ENCODE measurements at regions not wholly inside any gene's neighbourhood (a gene's known extent, or its start where the extent isn't known, plus 50 kb on each side); places are given as distances from the start of the nearest gene placed in this dataset.
"Not testable (repeated sequence)": the region's sequence is repeated elsewhere in the genome, so short reads cannot be mapped to it uniquely, and the experiment has no call there.

GRCh38 chr6:27539551-27539950 lies 66.6 kb upstream of the ZNF184 start:
- WGBS, 2 donors (ENCODE audit: low coverage in 1 of 2), result 65 to 85% methylated on average over 2 to 13 of the region's 13 CpGs
- ATAC-seq, result no peak

GRCh38 chr6:27532820-27533538 lies 60.1 kb upstream of the ZNF184 start:
- Histone ChIP-seq H3K9me3 (peaks cover 0 to 4% (median 0%) of the 10 kb centered on the region in 3 donors), H3K4me1 (no peaks in the 10 kb centered on the region), H3K36me3 (no peaks in the 10 kb centered on the region), H3K27me3 (peaks cover 75% of the 10 kb centered on the region), H3K27ac (no peak overlapping the region), H3K4me3 (no peak overlapping the region)
- ATAC-seq, result no peak
- no peak for TF ChIP-seq EP300 (IDR thresholded peaks at IDR 0.05)
- no peak for TF ChIP-seq POLR2A (IDR thresholded peaks at IDR 0.05)
- TF ChIP-seq POLR2AphosphoS5 (IDR thresholded peaks at IDR 0.05), result no peak
- no peak for TF ChIP-seq CTCF (IDR thresholded peaks at IDR 0.05)
- WGBS, 2 donors (ENCODE audit: low coverage in 1 of 2), result 36 to 55% methylated on average over 5 to 7 of the region's 7 CpGs

More at GRCh38 chr6:27539551-27539950, 66.6 kb upstream of the ZNF184 start:
- peaks cover 0 to 10% (median 0%) of the 10 kb centered on the region in 3 donors for H3K9me3 ChIP-seq
- peaks cover 0 to 7% (median 0%) of the 10 kb centered on the region in 3 donors for H3K4me1 ChIP-seq
- no peak overlapping the region for H3K4me3 ChIP-seq
- no peak overlapping the region for H3K27ac ChIP-seq
- H3K36me3 ChIP-seq, result no peaks in the 10 kb centered on the region
- H3K27me3 ChIP-seq, result peaks cover 99% of the 10 kb centered on the region
- TF ChIP-seq POLR2AphosphoS5 (IDR thresholded peaks at IDR 0.05) (no peak), EP300 (IDR thresholded peaks at IDR 0.05) (no peak), POLR2A (IDR thresholded peaks at IDR 0.05) (no peak), CTCF (IDR thresholded peaks at IDR 0.05) (no peak)

- no peak overlapping the region for H3K4me3 ChIP-seq
- no peak for ATAC-seq
- peaks cover 0 to 4% (median 0%) of the 10 kb centered on the region in 3 donors for H3K9me3 ChIP-seq
- TF ChIP-seq CTCF (IDR thresholded peaks at IDR 0.05) (no peak), EP300 (IDR thresholded peaks at IDR 0.05) (no peak), POLR2AphosphoS5 (IDR thresholded peaks at IDR 0.05) (no peak), POLR2A (IDR thresholded peaks at IDR 0.05) (no peak)
- H3K27me3 ChIP-seq, result peaks cover 72% of the 10 kb centered on the region
- H3K27ac ChIP-seq, result no peak overlapping the region
- no peaks in the 10 kb centered on the region for H3K4me1 ChIP-seq
- no peaks in the 10 kb centered on the region for H3K36me3 ChIP-seq
- 78 to 82% methylated on average over 12 to 15 of the region's 17 CpGs for whole genome bisulfite sequencing, 2 donors (ENCODE audit: low coverage in 1 of 2)
Observed at GRCh38 chr6:27531772-27532459, 59.0 kb upstream of the ZNF184 start.

- not testable (repeated sequence) for H3K4me1 ChIP-seq, ATAC-seq, H3K4me3 ChIP-seq, H3K27ac ChIP-seq, H3K9me3 ChIP-seq, H3K36me3 ChIP-seq
- peaks cover 60% of the 10 kb centered on the region for H3K27me3 ChIP-seq
- no CpG with 5 or more reads among the region's 24 CpGs for WGBS, 2 donors (ENCODE audit: low coverage in 1 of 2)
Observed at GRCh38 chr6:27529796-27530195, 56.9 kb upstream of the ZNF184 start.

- peaks cover 56% of the 10 kb centered on the region for H3K27me3 ChIP-seq
- H3K36me3 ChIP-seq, result no peaks in the 10 kb centered on the region
- no peaks in the 10 kb centered on the region for H3K4me1 ChIP-seq
- TF ChIP-seq EP300 (IDR thresholded peaks at IDR 0.05) (no peak), POLR2AphosphoS5 (IDR thresholded peaks at IDR 0.05) (no peak), CTCF (IDR thresholded peaks at IDR 0.05) (no peak), POLR2A (IDR thresholded peaks at IDR 0.05) (no peak)
- H3K27ac ChIP-seq, result no peak overlapping the region
- peaks cover 0 to 4% (median 0%) of the 10 kb centered on the region in 3 donors for H3K9me3 ChIP-seq
- no peak overlapping the region for H3K4me3 ChIP-seq
- ATAC-seq, result no peak
Observed at GRCh38 chr6:27528714-27529113, 55.8 kb upstream of the ZNF184 start.

Small RNA genes in the stretch of these regions (small RNA-seq; reads per million reads assigned to genes)
- gene AL031229.1, result 0 reads per million in 4 donors
- 0 reads per million in 4 donors for gene HIST1H4PS1
- 0 reads per million in 4 donors for gene RNU6-471P

All from gastroesophageal sphincter (tissue), 4 donors.